NCI-H1105 treated with DMSO at 0.1 percent for 48 hours (cell line): ENCODE measurements at regions not wholly inside any gene's neighbourhood (a gene's known extent, or its start where the extent isn't known, plus 50 kb on each side); places are given as distances from the start of the nearest gene placed in this dataset.
"Not testable (repeated sequence)": the region's sequence is repeated elsewhere in the genome, so short reads cannot be mapped to it uniquely, and the experiment has no call there.

ENCODE experiments used
- DNase-seq: peaks from one replicate; lab custom pipeline; 2025; lab: John Stamatoyannopoulos, UW

GRCh38 chr7:20083781-20084180 is 133.4 kb downstream of the MACC1 start:
- DNase-seq = no peak

DNA sequence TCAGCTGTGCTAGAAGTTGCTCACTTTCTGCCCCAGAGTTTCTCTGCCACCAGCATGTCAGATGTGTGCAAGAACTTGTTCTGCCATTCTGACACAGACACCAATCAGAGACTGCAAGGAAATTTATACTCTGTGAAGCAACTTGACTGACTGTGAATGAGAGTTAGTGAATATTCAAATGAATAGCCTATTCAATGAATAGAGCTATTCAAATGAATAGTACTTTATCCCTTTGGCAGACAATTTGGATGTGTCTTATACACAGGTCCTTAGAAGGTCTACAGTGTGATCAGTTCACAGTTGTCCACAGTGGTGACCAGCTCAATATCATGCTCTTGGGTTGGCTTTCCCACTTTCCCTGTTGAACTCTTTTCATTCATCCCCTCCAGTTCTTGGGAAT is 138.1 kb downstream of the MACC1 start:
- DNase-seq = no peak

GRCh38 chr7:20076835-20077234 is 140.3 kb downstream of the MACC1 start:
- DNase-seq = no peak

DNA sequence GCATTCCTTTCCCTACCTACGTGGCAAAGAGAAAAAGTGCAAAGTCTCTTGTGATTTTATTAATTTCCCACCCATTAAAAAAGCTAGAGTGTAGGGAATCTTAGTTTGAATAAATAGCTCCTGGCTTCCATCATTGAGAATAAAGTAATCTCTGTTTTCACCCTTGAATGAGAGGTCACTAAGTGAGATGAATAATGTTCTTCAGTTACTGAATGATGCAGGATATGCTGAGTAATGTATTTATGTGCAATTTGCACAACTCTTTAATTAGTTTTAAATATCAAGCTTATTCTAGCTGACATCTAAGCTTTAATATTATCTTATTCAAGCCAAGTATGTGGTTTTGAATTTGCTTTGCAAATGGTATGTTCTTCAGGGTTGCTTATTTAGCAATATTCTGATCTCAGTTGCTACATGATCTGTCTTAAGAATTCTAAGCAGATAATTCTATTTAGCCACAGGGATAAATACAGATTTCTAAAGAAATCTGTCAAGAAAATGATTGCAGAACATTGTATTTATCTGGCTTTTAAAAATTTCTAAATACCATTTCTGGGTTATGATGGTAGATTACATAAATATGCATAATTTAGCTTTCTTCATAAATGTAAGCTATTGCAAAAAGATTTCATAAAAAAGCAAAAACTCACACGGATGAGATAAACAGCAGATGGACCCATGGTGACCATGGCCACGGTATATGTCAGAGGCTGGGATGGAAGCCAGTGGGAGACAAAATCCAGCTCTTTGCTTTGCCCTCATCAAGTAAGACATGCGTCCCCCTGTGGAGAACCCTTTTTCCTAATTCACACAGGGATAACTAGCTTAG is 141.0 kb downstream of the MACC1 start:
- no peak for DNase-seq

GRCh38 chr7:20075440-20075839 is 141.7 kb downstream of the MACC1 start:
- DNase-seq = no peak

GRCh38 chr7:20068004-20068403 is 149.2 kb downstream of the MACC1 start:
- DNase-seq = not testable (repeated sequence)

DNA sequence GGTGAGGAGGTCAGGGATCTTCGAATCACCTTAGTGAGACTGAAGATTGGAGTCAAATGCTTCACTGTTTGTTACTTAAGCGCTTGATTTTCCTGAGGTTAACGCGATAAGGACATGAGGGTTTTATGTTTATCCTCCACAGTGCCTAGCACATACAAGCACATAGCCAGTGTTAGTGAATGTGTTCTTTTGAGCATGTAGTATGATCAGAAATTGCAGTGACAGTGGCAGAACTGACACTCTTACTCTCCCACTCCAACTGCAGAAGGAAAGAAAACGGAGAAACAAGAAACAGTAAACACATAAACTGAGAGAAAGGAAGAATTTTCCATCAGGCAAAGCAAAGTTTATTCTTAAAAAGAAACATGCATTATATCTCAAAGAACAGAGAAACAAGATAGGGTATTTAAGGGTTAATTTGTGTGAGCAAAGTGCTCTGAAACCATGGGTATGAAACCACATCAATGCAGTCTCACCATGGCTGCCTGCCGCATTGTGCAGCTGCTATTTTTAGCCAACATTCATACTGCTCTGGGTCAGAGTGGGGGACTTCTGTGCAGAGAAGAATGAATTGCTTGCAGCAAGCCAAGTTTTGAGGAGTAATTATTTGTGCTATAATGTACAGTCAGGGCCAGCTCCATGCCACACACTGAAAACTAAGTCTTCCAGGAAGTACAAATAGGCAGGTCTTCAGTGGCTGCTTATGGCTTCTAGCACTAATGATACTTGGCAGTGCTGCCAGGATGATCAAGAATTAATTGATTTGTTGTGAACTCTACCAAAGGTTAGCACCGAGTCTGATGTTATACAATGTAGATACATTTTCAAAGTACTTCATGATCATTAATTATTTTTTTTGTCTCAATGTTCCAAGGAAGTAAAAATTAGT is 152.0 kb downstream of the MACC1 start:
- peak; percentile 35 for DNase-seq

GRCh38 chr7:20064181-20064970 is 152.8 kb downstream of the MACC1 start:
- DNase-seq = no peak

GRCh38 chr7:20063644-20064043 is 153.5 kb downstream of the MACC1 start:
- DNase-seq = no peak

DNA sequence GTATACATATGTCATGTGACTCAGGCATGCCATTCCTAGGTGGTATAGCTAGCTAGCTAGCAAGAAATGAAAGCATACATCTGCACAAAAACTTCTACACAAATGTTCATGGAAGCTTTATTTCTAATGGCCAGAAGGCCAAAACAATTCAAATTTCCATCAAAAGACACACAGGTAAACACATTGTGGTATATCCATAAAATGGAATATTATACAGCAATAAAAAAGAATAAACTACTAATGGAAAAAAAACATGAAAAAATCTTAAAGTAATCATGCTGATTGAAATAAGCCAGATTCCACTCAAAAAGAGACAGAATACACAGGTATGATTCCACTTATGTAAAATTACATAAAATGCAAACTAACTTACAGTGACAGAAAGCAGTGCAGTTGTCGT is 154.3 kb downstream of the MACC1 start:
- no peak for DNase-seq

DNA sequence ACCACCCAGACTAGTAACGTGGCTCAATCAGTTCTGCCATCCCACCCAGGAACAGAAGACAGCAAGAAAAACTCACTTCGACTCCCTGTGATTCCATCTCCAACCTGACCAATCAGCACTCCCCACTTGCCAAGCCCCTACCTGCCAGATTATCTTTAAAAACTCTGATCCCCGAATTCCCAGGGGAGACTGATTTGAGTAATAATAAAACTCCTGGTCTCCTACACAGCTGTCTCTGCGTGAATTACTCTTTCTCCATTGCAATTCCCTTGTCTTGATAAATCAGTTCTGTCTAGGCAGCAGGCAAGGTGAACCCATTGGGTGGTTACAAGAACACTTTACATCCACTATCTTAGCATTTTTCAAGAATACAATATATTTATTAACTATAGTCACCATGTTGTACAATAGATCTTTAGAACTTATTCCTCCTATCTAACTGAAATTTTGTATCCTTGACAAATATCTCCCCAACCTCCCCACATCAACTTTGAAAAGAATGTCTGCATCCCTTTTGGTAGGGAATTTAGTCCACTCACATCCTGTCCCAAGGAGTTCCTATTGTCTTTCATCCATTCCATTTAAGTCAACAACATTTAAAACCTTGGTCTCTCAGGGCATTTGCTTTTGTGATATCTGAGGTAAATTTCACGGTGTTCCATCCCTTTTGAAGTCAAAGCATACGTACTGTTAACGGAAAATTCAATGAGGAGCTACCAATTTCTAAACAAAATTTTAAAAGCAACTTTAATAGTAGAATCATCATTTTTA is 163.7 kb downstream of the MACC1 start:
- DNase-seq = no peak

DNA sequence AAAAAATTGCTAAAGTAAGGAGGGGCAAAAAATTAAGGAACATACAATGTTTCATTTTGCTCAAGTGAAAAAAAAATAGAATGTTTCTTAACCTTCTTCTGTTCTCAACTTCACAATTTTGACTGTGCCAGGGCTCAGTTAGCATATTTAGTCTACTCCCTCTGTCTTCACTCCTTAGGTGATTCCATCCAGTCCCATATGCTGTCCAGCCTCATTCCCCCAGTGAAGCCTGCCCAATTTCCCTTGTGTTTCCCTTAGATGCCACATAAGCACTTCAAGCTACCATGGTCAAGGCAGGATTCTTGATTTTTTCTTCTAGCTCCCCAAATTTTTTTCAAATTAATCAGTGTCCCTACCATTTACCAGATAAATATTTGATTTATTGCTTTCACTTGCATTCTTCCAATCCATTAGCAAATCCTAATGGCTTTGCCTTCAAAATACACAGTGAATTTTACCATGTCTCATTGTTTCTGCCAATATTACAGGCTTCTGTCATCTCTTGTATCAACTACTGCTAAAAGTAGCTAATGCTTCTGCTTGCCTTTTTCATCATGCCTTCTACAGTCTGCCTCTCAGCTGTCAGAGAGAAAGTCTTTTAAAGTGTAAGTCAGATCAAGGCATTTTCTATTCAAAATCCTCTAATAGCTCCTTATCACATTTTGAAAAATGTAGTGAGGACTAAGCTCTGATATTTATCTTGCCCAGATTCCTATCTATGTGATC is 166.8 kb downstream of the MACC1 start:
- DNase-seq = no peak

DNA sequence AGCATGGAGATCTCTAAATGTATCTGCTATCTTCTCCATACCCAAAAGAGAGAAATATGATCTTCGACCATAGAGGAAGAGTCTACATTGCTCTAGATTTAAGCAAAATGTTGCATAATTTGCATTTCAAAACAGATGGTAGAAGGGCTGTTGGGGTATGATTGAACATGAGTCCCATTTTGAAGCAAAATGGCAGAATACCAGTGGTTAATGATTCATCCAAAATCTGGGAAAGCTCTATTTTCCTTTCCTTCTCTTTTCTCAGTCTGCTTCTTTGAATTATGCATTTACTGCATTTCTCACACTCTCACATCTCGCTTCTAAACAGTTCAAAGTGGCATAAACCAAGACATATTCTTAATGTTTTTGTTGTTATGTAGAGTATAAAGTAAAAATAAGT is 178.5 kb downstream of the MACC1 start:
- DNase-seq = no peak

DNA sequence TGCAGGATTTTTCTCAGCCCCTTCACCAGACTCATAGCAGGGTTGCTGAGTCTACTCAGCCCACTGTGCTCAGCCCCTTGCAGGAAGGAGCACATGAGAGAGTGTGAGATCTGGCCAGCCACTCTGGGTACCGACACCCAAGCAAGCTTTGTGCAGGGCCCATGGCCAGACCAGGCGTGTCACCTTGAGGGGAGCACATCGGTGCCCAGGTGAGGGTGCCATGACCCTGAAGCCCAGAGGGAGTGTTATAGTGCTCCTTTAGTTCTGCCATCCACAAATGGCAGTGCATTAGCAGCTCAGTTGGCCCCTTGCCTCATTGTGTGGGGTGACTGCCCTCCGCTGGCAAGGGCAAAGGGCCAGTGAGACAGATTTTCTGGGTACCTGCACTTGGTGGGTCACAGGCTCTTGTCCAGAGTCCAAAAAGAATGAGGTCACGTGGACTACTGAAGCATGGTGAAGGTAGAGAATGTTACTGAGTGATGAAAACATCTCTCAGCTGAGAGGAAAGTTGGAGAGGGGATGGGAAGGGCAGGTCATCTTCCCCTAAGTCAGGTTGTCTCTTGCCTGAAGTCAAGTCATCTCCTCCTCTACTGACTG is 181.8 kb downstream of the MACC1 start:
- DNase-seq = no peak

- no peak for DNase-seq
Measured at GRCh38 chr7:20033621-20034400, 183.4 kb downstream of the MACC1 start.

GRCh38 chr7:20032741-20033140 is 184.4 kb downstream of the MACC1 start:
- no peak for DNase-seq

GRCh38 chr7:20030915-20031362 is 186.2 kb downstream of the MACC1 start:
- DNase-seq = no peak

- DNase-seq = no peak
Measured at GRCh38 chr7:20030417-20030816, 186.8 kb downstream of the MACC1 start.

DNA sequence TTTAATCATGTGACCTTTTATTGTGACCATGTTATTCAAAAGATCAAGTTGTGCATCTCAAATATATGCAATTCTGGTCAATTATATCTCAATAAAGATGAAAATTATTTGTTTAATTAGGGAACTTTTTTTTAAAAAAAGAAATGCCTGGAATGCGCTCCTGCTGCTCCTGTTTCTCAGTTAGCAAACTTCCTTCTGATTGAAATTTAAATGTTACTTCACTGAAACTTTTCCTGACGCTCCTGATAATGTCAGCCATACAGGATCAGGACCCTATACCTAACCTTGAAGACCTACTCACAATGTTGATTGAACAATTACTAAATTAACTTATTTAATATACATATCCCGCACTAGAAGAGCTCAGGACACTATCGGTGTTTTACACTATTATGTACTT is 190.4 kb downstream of the MACC1 start:
- DNase-seq = no peak

- DNase-seq = no peak
Measured at GRCh38 chr7:20021831-20022230, 195.4 kb downstream of the MACC1 start.
